Fibroblast of peridontal ligament (primary cell): ENCODE measurements at regions not wholly inside any gene's neighbourhood (a gene's known extent, or its start where the extent isn't known, plus 50 kb on each side); places are given as distances from the start of the nearest gene placed in this dataset.

Source experiments
- DNase-seq: peaks from one replicate; pipeline ENCODE4 v3.0.0-alpha.2; 2010; ENCODE audit errors: extremely low read depth

DNA sequence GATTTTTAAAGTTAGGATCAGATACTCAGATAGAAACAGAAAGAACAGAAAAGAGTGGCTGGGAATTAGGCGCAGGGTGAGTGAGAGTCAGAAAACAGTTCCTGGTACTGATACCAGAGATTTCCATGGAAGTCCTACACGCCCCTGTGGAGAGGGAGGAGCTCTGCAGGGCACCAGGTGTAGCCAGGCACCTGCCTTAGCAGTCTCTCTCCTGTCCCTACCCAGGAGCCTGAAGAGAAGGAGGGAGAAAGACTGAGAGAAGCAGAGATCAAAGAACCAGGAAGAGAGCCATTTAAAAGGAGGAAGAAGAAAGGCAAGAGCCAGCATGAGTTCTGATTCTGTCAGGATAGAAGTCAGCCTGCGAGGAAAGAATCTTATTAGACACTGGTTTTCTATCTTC, 65.0 kb downstream of the CBLN1 start:
- DNase-seq, result no peak

GRCh38 chr16:49213594-49213993, 68.0 kb downstream of the CBLN1 start:
- no peak for DNase-seq

DNA sequence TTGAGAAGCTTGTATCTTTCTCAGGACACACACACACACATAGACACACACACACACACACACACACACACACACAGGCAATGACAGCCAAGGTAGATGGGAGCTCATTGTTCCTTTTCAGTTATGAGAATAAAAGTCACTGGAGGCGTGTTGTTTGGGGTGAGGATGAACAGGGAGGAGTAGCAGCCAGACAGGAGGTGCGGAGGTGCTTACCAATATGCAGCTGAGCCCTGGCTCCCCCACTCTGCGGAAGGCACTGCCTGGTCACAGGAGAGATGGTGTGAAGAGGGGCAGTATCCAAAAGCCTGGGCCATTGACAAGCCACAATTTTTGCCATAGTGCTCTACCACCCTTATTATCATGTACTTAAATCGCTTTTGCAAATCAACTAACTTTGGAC, 77.4 kb downstream of the CBLN1 start:
- no peak for DNase-seq

DNA sequence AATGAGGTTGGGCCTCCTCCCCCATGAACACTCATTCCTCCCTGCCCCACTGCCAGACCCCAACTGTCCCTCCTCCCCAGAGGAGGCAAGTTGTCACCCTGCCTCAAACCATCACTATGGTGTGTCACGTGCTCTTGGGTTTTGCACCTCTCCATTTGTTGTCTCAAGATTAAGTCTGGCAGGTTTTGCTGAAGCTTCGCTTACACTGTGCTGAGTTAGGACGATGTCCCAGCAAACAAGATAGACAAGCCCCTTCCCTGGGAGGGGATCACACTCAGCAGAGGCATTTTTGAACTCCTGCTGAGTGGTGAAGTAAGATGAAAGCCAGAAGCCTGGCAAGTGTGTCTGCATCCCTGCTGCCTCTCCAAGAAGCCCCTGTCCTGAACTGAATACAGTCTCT, 78.3 kb downstream of the CBLN1 start:
- DNase-seq, result no peak

DNA sequence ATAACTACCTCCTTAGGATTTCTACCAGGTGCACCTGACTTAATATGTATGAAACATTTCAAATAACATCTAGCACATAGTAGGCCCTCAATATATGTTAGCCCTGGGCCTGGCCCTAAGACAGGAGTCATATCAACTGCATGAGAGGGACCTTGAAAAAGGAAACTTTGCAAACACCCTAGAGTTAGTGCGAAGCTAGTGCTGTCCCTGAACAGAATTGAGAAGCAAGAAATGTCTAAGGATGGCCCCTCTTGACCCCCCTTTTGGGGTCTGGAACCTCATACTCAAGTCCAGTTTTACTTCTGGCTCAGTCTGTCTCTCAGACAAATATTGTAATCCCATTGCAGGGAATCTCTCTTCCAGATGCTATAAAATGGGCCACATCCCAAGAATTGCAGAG, 80.5 kb downstream of the CBLN1 start:
- DNase-seq, result no peak

- no peak for DNase-seq
Observed at GRCh38 chr16:49200223-49200820, 81.3 kb downstream of the CBLN1 start.

- DNase-seq, result no peak
Observed at GRCh38 chr16:49195237-49195548, 86.4 kb downstream of the CBLN1 start.

GRCh38 chr16:49194537-49195236, 87.0 kb downstream of the CBLN1 start:
- DNase-seq, result no peak

GRCh38 chr16:49193596-49193995, 88.0 kb downstream of the CBLN1 start:
- no peak for DNase-seq

DNA sequence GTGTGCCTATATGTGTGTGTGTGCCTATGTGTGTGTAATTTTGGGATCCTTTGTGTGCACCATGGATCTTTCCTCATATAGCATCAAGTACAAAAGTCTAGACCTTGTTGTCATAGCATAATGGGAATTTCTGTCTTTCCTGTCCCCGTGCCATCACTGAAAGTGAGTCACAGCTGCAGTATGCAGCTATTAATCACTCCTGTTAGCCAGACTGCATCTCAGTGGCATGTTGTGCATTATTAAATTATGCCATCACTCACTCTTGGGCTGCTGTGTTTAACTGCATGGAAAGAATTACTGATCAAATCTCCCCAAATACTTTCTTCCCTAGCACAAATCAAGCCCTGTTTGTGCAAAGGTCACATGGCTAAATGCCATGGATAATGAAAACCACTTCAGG, 92.4 kb downstream of the CBLN1 start:
- DNase-seq, result no peak

DNA sequence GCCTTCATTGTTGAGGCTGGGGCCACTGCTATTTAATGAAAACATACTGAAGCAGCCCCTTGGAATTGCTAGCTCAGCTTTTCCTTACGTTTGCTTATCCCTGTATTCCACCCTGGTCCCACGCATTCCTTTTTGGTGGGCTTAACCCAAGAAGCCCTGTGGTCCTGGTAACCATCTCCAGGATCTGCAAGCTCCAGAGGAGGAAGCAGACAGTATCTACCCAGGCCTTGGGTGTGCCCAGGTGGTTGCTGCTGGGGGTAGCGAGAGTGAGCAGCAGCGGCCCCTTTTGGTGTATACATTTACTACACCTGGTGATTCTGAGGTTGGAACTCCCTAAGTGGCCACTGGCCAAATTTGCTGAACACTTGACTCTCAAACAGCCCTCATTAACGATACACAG, 97.7 kb downstream of the CBLN1 start:
- no peak for DNase-seq

GRCh38 chr16:49181791-49182518, 99.7 kb downstream of the CBLN1 start:
- DNase-seq, result no peak

DNA sequence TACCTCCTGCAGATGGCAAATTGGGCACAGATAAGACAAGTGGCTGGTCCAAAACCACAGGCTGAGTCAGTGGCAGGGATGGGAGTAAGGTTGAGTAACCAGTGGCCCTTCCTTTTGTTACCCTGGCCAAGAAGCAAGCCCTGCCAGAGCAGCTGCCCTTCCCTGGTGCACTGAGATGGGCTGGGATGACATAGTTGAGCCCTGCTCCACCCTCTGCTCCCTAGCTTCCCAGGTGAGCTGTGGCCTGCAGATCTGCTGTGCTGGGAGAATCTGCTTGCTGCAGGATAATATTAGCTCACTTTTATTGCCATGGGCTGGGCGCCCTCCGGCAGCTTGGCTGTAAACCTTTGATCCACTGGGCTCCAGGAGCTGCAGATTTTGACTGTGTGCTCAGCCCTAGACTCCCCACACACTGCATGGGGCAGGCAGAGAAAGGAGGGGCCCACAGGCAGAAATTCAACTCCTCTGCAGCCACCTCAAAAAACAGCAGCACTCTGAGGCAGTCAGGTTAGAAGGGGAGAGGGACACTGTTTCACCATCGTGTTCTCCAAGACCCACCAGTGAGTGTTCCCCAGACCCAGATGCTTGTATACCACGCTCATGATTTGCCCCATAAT, 101.8 kb downstream of the CBLN1 start:
- no peak for DNase-seq

DNA sequence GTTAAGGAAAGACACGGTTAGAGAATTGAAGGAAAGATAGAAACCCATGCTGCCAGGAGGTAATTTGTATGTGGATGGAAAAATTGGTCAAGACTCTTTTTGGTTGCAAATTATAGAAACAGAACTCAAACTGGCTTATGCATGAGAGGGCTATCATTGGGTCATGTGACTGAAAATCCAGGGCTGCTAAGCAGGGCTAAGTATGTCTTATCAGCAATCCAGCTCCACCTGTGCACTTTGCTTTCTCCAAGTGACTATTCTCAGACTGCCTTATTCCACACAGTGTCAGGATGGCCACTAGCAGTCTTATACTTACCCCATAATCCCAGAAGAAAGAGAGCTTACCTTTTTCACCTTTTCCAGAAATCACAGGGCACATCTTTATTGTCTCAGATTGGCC, 113.5 kb downstream of the CBLN1 start:
- DNase-seq, result no peak

- DNase-seq, result no peak
Observed at GRCh38 chr16:49165025-49165424, 116.6 kb downstream of the CBLN1 start.

DNA sequence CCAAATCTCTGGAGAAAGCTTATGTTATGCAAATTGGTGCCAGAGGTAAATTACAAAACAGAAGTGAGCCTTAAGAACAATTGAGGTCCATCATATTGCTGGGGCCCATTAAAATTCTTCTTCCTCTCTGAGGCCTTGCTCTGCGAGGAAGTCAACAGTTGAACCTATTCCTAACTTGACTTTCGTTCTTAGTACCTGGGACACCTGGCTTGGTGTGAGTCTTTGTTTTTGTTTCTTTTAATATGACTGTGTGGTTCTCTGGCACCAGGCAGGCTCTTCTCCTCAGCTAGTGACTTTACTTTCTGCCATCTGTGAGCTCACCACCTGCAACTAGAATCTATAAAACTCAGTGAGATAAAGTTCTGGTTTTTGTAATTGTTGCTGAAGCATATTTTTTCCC, 120.4 kb downstream of the CBLN1 start:
- DNase-seq, result no peak

DNA sequence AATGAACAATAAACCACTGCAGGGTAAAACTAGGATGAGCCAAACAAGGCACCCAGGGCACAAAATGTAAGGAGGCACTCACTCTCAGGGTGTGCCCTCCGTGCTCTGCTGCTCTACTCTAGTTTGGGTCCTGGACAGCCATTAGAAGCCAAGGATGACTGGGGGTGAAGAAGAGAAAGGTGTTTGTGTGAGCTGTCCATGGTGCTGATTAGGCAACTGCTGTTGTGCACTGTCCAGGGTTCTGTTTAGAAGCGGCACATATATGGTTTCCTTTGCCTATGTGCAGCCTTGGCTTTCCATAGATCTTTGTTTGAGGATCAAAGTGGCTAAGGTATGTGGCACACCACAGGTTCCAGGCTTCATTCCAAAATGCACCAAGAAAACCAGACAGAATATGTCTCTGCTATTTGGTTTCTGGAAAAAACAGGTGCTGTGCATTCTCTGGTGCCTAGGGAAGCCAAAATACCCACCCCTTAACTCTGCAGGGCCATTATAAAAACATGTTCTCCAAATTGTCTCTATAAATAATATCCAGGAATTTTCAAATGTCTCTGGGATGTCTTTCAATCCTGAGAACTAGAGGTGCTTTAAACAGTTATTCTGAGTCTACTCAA, 123.5 kb downstream of the CBLN1 start:
- DNase-seq, result peak; percentile 1

- no peak for DNase-seq
Observed at GRCh38 chr16:49150341-49150740, 131.3 kb downstream of the CBLN1 start.

- DNase-seq, result no peak
Observed at GRCh38 chr16:49148410-49148809, 133.2 kb downstream of the CBLN1 start.

- DNase-seq, result no peak
Observed at GRCh38 chr16:49140618-49141017, 141.0 kb downstream of the CBLN1 start.

GRCh38 chr16:49130397-49130796, 151.2 kb downstream of the CBLN1 start:
- DNase-seq, result no peak

GRCh38 chr16:49129935-49130334, 151.7 kb downstream of the CBLN1 start:
- DNase-seq, result no peak

DNA sequence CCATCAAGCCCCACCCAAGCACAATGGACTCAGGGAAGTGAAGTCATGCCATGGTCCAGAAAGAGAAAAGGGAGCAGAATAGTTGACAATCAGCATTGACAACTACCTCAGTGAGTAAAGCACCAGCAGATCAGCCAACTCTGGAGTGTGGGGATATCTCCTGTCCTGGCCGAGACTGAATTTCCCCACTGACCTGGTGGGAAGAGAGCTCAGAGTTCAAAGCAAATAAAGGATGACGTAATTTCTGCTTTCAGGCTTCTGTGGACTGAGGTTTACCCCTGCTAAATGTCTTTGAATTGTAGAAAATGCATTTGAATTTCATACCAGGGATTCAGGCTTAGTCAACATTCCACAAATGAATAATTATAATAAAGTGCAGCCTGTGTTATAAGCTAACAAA, 152.9 kb downstream of the CBLN1 start:
- no peak for DNase-seq
